K562 (cell line): ENCODE measurements at regions not wholly inside any gene's neighbourhood (a gene's known extent, or its start where the extent isn't known, plus 50 kb on each side); places are given as distances from the start of the nearest gene placed in this dataset.

ENCODE experiments used
- ATF1 ChIP-seq, 2 experiments: fragments of 450-650 bp in 1 of 2; IDR thresholded peaks; 2 replicates each; pipeline ENCODE4 v1.6.1; 2016; ENCODE audit warnings: missing compliant biosample characterization in 1 of 2, missing genetic modification characterization in 1 of 2
- CGGBP1 ChIP-seq: fragments of 250-450 bp; sonication (Bioruptor Pico); IDR thresholded peaks from 2 replicates; pipeline ENCODE4 v1.9.0; 2021; ENCODE audit warnings: mild to moderate bottlenecking
- CTCF ChIP-seq, 3 experiments: IDR thresholded peaks in 2 of 3; conservative IDR thresholded peaks in 1 of 3; 2 replicates each; pipeline ENCODE4 v1.5.1; 2011 to 2012; ENCODE audit warnings: low read length in 3 of 3, mild to moderate bottlenecking in 3 of 3, control low read depth in 2 of 3, improper control_type of control experiment in 1 of 3, inconsistent platforms in 1 of 3, low read depth in 1 of 3, mixed read lengths in 1 of 3, moderate library complexity in 1 of 3; ENCODE audit not compliant: insufficient read depth in 2 of 3
- DNMT1 ChIP-seq: fragments of 450-650 bp; IDR thresholded peaks from 2 replicates; pipeline ENCODE4 v1.6.1; 2016; ENCODE audit warnings: antibody characterized with exemption, mild to moderate bottlenecking
- GATA2 ChIP-seq: sonication (generic); formaldehyde crosslinking; IDR thresholded peaks from 2 replicates; pipeline ENCODE4 v1.4.0; 2020; ENCODE audit warnings: mild to moderate bottlenecking, missing genetic modification reagents
- KDM4B ChIP-seq, 2 experiments: fragments of 450-650 bp in 1 of 2; sonication (generic) in 1 of 2; IDR thresholded peaks; 2 replicates each; pipeline ENCODE4 v1.6.1; 2016 to 2017; ENCODE audit warnings: borderline replicate concordance in 2 of 2, antibody characterized with exemption in 1 of 2, low read depth in 1 of 2, mild to moderate bottlenecking in 1 of 2
- RCOR1 ChIP-seq, 2 experiments: IDR thresholded peaks; 2 replicates each; pipeline ENCODE4 v1.6.1; 2012; ENCODE audit warnings: low read depth in 2 of 2, low read length in 2 of 2, borderline replicate concordance in 1 of 2, improper control_type of control experiment in 1 of 2
- SMARCC2 ChIP-seq: fragments of 450-650 bp; IDR thresholded peaks from 2 replicates; pipeline ENCODE4 v1.6.1; 2017; ENCODE audit warnings: antibody characterized with exemption, moderate library complexity, mild to moderate bottlenecking, low read depth
- SP1 ChIP-seq: sonication (generic); formaldehyde crosslinking; IDR thresholded peaks from 2 replicates; pipeline ENCODE4 v1.8.1; 2022; ENCODE audit warnings: mild to moderate bottlenecking, missing genetic modification reagents
- THRAP3 ChIP-seq: fragments of 450-650 bp; IDR thresholded peaks from 2 replicates; pipeline ENCODE4 v1.6.1; 2016; ENCODE audit warnings: mild to moderate bottlenecking, inconsistent platforms, borderline replicate concordance
- ZNF282 ChIP-seq: sonication (generic); formaldehyde crosslinking; IDR thresholded peaks from 2 replicates; pipeline ENCODE4 v1.8.1; 2023; ENCODE audit warnings: missing genetic modification reagents
- ZNF589 ChIP-seq: fragments of 200-800 bp; sonication (Bioruptor generic); IDR thresholded peaks from 2 replicates; pipeline ENCODE4 v1.6.1; 2016; ENCODE audit warnings: low read depth, missing genetic modification characterization, missing compliant biosample characterization
- TF ChIP-seq, protein P1 (sequence below): sonication (generic); formaldehyde crosslinking; IDR thresholded peaks from 2 replicates; pipeline ENCODE4 v1.5.0; 2020; ENCODE audit warnings: missing genetic modification reagents

DNA sequence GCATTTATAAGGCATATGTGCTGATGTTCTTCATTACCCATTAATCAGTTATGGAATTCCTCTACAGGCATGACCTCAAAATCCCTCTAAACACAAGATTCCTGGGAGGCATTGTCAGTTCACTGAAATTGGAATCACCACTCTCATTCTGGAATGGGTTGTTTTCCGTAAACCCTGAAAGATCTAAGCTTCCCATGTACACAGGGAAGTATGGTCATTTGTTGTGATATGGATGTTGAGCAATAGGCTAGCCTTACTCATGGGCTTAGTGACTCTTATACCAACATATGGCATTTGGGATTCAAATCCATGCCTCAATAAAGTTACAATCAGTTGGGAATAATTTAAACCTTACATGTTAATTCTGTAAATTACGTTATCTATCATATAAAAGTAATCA, 258.0 kb downstream of the XPNPEP1 start:
- no peak for TF ChIP-seq SP1 (CRISPR knock-in tag)
- TF ChIP-seq, protein P1, sequence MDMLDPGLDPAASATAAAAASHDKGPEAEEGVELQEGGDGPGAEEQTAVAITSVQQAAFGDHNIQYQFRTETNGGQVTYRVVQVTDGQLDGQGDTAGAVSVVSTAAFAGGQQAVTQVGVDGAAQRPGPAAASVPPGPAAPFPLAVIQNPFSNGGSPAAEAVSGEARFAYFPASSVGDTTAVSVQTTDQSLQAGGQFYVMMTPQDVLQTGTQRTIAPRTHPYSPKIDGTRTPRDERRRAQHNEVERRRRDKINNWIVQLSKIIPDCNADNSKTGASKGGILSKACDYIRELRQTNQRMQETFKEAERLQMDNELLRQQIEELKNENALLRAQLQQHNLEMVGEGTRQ: no peak
- no peak for TF ChIP-seq SMARCC2
- no peak for TF ChIP-seq ZNF282 (CRISPR knock-in tag)
- no peak for TF ChIP-seq KDM4B (IDR thresholded peaks at IDR 0.05; ENCODE audit: borderline replicate concordance in 2 of 2, low read depth in 1 of 2)
- TF ChIP-seq CTCF (IDR thresholded peaks at IDR 0.05 in 2 of 3, conservative IDR thresholded peaks at IDR 0.05 in 1 of 3; ENCODE audit: insufficient read depth in 2 of 3, low read depth in 1 of 3, low read length in 3 of 3): no peak
- no peak for TF ChIP-seq ZNF589 (CRISPR knock-in tag)
- no peak for TF ChIP-seq DNMT1
- no peak for TF ChIP-seq GATA2 (CRISPR knock-in tag)
- no peak for TF ChIP-seq RCOR1 (IDR thresholded peaks at IDR 0.05; ENCODE audit: borderline replicate concordance in 1 of 2, low read depth in 2 of 2, low read length in 2 of 2)
- no peak for TF ChIP-seq THRAP3
- no peak for TF ChIP-seq CGGBP1
- no peak for TF ChIP-seq ATF1 (CRISPR knock-in tag; IDR thresholded peaks at IDR 0.05)
- TF ChIP-seq ATF1 (tag; IDR thresholded peaks at IDR 0.05): no peak
